ENCODE measurements at regions not wholly inside any gene's neighbourhood (a gene's known extent, or its start where the extent isn't known, plus 50 kb on each side); places are given as distances from the start of the nearest gene placed in this dataset.
A peak's percentile ranks its signal among the peaks of the same experiment; 100 is the strongest.

DNA sequence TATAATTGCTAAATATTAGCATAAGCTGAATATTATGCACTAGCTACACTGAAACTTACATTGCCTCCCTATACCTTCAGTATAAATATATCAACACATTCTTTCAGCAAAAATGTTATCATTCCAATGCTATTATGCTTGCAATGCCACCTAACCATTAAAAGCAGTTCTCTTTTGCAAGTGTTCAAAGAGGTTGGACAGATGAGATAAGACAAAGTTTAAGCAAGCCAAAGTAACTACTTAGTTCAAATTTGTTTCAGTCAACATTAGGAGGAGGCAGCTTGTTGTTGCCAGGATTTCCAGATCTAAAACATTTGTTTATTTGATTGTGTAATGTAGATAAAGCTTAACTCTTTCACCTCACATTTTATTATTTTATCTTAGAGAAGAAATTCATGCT, 323.9 kb upstream of the FAM241A start:
- peaks cover 44% of the 10 kb centered on the region for H3K9me3 Mint-ChIP-seq
- no peaks in the 10 kb centered on the region for H3K4me1 Mint-ChIP-seq
- H3K4me3 Mint-ChIP-seq = no peak overlapping the region
- TF ChIP-seq CTCF (IDR thresholded peaks at IDR 0.05) = no peak
- H3K27me3 Mint-ChIP-seq (ENCODE audit: low read depth, poor library complexity) = no peaks in the 10 kb centered on the region
- DNase-seq = no peak
- peaks cover 14% of the 10 kb centered on the region for H3K36me3 Mint-ChIP-seq (ENCODE audit: low read depth)
- H3K27ac Mint-ChIP-seq = no peak overlapping the region

GRCh38 chr4:111836601-111837000, 308.7 kb upstream of the FAM241A start:
- peaks cover 9% of the 10 kb centered on the region for H3K4me1 Mint-ChIP-seq
- H3K36me3 Mint-ChIP-seq (ENCODE audit: low read depth) = peaks cover 10% of the 10 kb centered on the region
- H3K9me3 Mint-ChIP-seq = peaks cover 14% of the 10 kb centered on the region
- no peak for DNase-seq
- no peak overlapping the region for H3K27ac Mint-ChIP-seq
- TF ChIP-seq CTCF (IDR thresholded peaks at IDR 0.05) = no peak
- peaks cover 8% of the 10 kb centered on the region for H3K27me3 Mint-ChIP-seq (ENCODE audit: low read depth, poor library complexity)
- no peak overlapping the region for H3K4me3 Mint-ChIP-seq

DNA sequence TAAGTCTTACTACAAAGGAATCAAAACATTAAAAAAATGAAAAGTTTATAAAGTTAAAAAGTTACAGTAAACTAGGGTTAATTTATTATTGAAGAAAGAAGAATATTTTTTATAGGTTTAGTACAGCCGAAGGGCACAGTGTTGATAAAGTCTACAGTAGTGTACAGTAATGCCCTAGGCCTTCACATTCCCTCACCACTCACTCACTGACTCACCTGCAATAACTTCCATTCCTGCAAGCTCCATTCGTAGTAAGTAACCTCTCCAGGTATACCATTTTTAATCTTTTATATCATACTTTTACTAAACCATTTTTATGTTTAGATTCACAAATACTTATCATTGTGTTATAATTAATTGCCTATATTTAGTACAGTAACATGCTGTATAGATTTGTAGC, 307.5 kb upstream of the FAM241A start:
- H3K27ac Mint-ChIP-seq = no peak overlapping the region

GRCh38 chr4:111838406-111838930, 306.8 kb upstream of the FAM241A start:
- Mint-ChIP-seq H3K27ac (peak overlapping the region; percentile 57), H3K27me3 (ENCODE audit: low read depth, poor library complexity) (peaks cover 12% of the 10 kb centered on the region), H3K4me3 (no peak overlapping the region), H3K36me3 (ENCODE audit: low read depth) (peaks cover 5% of the 10 kb centered on the region), H3K9me3 (peaks cover 5% of the 10 kb centered on the region), H3K4me1 (peaks cover 4% of the 10 kb centered on the region)
- DNase-seq = no peak
- TF ChIP-seq CTCF (IDR thresholded peaks at IDR 0.05) = no peak

More for the DNA sequence above, 307.5 kb upstream of the FAM241A start:
- no peak for DNase-seq
- Mint-ChIP-seq H3K9me3 (peaks cover 11% of the 10 kb centered on the region), H3K4me3 (no peak overlapping the region), H3K36me3 (ENCODE audit: low read depth) (peaks cover 10% of the 10 kb centered on the region), H3K4me1 (peaks cover 4% of the 10 kb centered on the region), H3K27me3 (ENCODE audit: low read depth, poor library complexity) (peaks cover 12% of the 10 kb centered on the region)
- TF ChIP-seq CTCF (IDR thresholded peaks at IDR 0.05) = no peak

DNA sequence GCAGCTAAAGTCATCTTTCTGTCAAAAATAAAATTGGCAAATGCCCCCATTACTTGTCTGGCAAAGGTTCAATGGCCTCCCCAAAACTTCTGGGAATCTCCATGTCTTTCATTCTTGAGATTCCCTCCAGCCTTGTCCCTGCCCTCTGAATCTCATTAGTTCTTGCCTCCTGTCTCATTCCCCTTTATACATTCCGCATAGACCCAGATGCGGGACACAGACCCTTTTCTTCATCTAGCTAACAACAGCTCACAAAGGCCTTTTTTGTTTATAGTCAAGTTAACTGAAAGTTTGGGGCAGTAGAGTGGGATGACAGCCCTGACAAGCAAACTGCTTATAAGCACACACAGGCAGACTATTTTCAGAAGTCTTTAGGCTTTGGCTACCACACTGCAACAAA, 306.1 kb upstream of the FAM241A start:
- H3K9me3 Mint-ChIP-seq = peaks cover 3% of the 10 kb centered on the region
- H3K27ac Mint-ChIP-seq = no peak overlapping the region
- no peak overlapping the region for H3K4me3 Mint-ChIP-seq

More for the DNA sequence above, 306.1 kb upstream of the FAM241A start:
- Mint-ChIP-seq H3K4me1 (peaks cover 4% of the 10 kb centered on the region), H3K36me3 (ENCODE audit: low read depth) (peaks cover 2% of the 10 kb centered on the region), H3K27me3 (ENCODE audit: low read depth, poor library complexity) (peaks cover 12% of the 10 kb centered on the region)
- no peak for DNase-seq
- no peak for TF ChIP-seq CTCF (IDR thresholded peaks at IDR 0.05)

Measured in nephron progenitor cell (in vitro differentiated cells).